RKO (cell line): ENCODE measurements at regions not wholly inside any gene's neighbourhood (a gene's known extent, or its start where the extent isn't known, plus 50 kb on each side); places are given as distances from the start of the nearest gene placed in this dataset.
A peak's percentile ranks its signal among the peaks of the same experiment; 100 is the strongest.
"Not testable (repeated sequence)": the region's sequence is repeated elsewhere in the genome, so short reads cannot be mapped to it uniquely, and the experiment has no call there.

Experiments used
- DNase-seq: peaks from one replicate; pipeline ENCODE4 v3.0.0-alpha.2; 2016; ENCODE audit warnings: low spot score

GRCh38 chr6:128597956-128598355 is 77.6 kb upstream of the PTPRK start:
- DNase-seq = no peak

- DNase-seq = no peak
Observed at GRCh38 chr6:128597004-128597403, 76.6 kb upstream of the PTPRK start.

- no peak for DNase-seq
Observed at GRCh38 chr6:128595544-128595943, 75.1 kb upstream of the PTPRK start.

GRCh38 chr6:128586095-128586494 is 65.7 kb upstream of the PTPRK start:
- no peak for DNase-seq

GRCh38 chr6:128580224-128581110 is 60.1 kb upstream of the PTPRK start:
- no peak for DNase-seq

GRCh38 chr6:128575254-128575653 is 54.9 kb upstream of the PTPRK start:
- not testable (repeated sequence) for DNase-seq

GRCh38 chr6:128574402-128574801 is 54.0 kb upstream of the PTPRK start:
- no peak for DNase-seq

GRCh38 chr6:128573036-128573435 is 52.6 kb upstream of the PTPRK start:
- no peak for DNase-seq

- DNase-seq = no peak
Observed at GRCh38 chr6:128572294-128572693, 51.9 kb upstream of the PTPRK start.

GRCh38 chr6:128570680-128571063 is 50.3 kb upstream of the PTPRK start:
- DNase-seq = no peak

GRCh38 chr6:128569732-128570679 is 49.6 kb upstream of the PTPRK start:
- peak; percentile 30 for DNase-seq
